Neural progenitor cell (in vitro differentiated cells): ENCODE measurements at regions not wholly inside any gene's neighbourhood (a gene's known extent, or its start where the extent isn't known, plus 50 kb on each side); places are given as distances from the start of the nearest gene placed in this dataset.

Experiments
- DNase-seq: peaks from one replicate; pipeline ENCODE4 v3.0.0-alpha.2; 2016; ENCODE audit warnings: low spot score
- H2AFZ ChIP-seq: fragments of 200-600 bp; sonication (generic); replicated peaks from 2 replicates; pipeline ENCODE4 v1.6.1; 2016; ENCODE audit warnings: antibody characterized with exemption
- H3F3A ChIP-seq: fragments of 200-600 bp; sonication (generic); 2 replicates; pipeline ENCODE4 v1.6.1; 2016; ENCODE audit warnings: antibody characterized with exemption, low read depth
- H3K27ac ChIP-seq: fragments of 200-600 bp; sonication (generic); 2 replicates; pipeline ENCODE4 v1.5.1; 2016; ENCODE audit warnings: mild to moderate bottlenecking
- H3K27me3 ChIP-seq: fragments of 200-600 bp; sonication (generic); 2 replicates; pipeline ENCODE4 v1.6.1; 2016; ENCODE audit warnings: mild to moderate bottlenecking, moderate library complexity
- H3K36me3 ChIP-seq: fragments of 200-600 bp; sonication (generic); 2 replicates; pipeline ENCODE4 v1.5.1; 2016
- H3K4me1 ChIP-seq: fragments of 200-600 bp; sonication (generic); 2 replicates; pipeline ENCODE4 v1.6.1; 2016; ENCODE audit warnings: mixed run types
- H3K4me2 ChIP-seq: fragments of 200-600 bp; sonication (generic); 2 replicates; pipeline ENCODE4 v1.6.1; 2016
- H3K4me3 ChIP-seq: fragments of 200-600 bp; sonication (generic); 2 replicates; pipeline ENCODE4 v1.5.1; 2016
- H3K79me2 ChIP-seq: fragments of 200-600 bp; sonication (generic); 2 replicates; pipeline ENCODE4 v1.6.1; 2016; ENCODE audit warnings: low read depth
- H3K9ac ChIP-seq: fragments of 200-600 bp; sonication (generic); 2 replicates; pipeline ENCODE4 v1.6.1; 2016
- H3K9me3 ChIP-seq: fragments of 200-600 bp; sonication (generic); 2 replicates; pipeline ENCODE4 v1.5.1; 2016; ENCODE audit warnings: low read depth
- H4K20me1 ChIP-seq: fragments of 200-600 bp; sonication (generic); 2 replicates; pipeline ENCODE4 v1.6.1; 2016; ENCODE audit warnings: low read depth
- H3K27ac Mint-ChIP-seq: 3 replicates; pipeline ENCODE4 v1.8.0; 2021; ENCODE audit warnings: mixed read lengths
- H3K27me3 Mint-ChIP-seq: 2 replicates; pipeline ENCODE4 v1.8.0; 2022; ENCODE audit warnings: low read depth, mild to moderate bottlenecking, inconsistent platforms, moderate library complexity, mixed read lengths; ENCODE audit not compliant: insufficient read depth
- H3K36me3 Mint-ChIP-seq: 3 replicates; pipeline ENCODE4 v1.8.0; 2021; ENCODE audit warnings: mixed read lengths
- H3K4me1 Mint-ChIP-seq: 3 replicates; pipeline ENCODE4 v1.8.0; 2021; ENCODE audit warnings: mixed read lengths
- H3K4me3 Mint-ChIP-seq: 3 replicates; pipeline ENCODE4 v1.8.0; 2021; ENCODE audit warnings: mild to moderate bottlenecking, moderate library complexity, mixed read lengths
- H3K9me3 Mint-ChIP-seq: 3 replicates; pipeline ENCODE4 v1.8.0; 2020; ENCODE audit warnings: mixed read lengths
- EZH2 ChIP-seq: fragments of 200-600 bp; sonication (generic); IDR thresholded peaks from 2 replicates; pipeline ENCODE4 v1.6.1; 2017; ENCODE audit warnings: antibody characterized with exemption, mild to moderate bottlenecking, moderate library complexity
- EZH2phosphoT487 ChIP-seq: fragments of 200-600 bp; sonication (generic); IDR thresholded peaks from 2 replicates; pipeline ENCODE4 v1.6.1; 2017; ENCODE audit warnings: antibody characterized with exemption
- TF ChIP-seq, protein P1 (sequence below): fragments of 200-600 bp; sonication (generic); IDR thresholded peaks from 2 replicates; pipeline ENCODE4 v1.5.1; 2017; ENCODE audit warnings: antibody characterized with exemption, mild to moderate bottlenecking

DNA sequence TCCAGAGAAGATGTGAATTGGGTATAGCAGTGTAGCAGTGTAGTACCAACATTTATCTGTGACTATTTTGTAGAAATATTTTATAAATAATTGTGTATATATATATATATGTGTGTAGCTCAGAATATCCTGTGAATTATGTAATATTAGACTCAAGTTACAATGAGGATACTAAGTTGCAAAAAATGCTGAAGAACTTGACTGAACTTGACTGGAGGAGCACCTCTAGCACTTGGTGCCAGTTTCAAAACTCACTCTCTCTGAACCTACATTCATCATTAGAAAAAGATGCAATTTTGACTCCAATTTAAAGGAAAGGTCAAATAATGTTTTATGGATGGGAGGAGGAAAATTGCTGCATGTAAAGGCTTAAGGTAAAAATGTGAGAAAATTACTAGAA lies 285.7 kb upstream of the LMO3 start:
- Mint-ChIP-seq H3K27me3 (no peaks in the 10 kb centered on the region), H3K9me3 (peaks cover 6% of the 10 kb centered on the region), H3K36me3 (peaks cover 2% of the 10 kb centered on the region), H3K27ac (no peak overlapping the region), H3K4me1 (no peaks in the 10 kb centered on the region), H3K4me3 (no peak overlapping the region)
- H3K36me3 ChIP-seq, result no peaks in the 10 kb centered on the region
- no peak overlapping the region for H3K27ac ChIP-seq
- no peaks in the 10 kb centered on the region for H3K4me1 ChIP-seq
- no peaks in the 10 kb centered on the region for H3K27me3 ChIP-seq
- no peak for DNase-seq
- no peaks in the 10 kb centered on the region for H3K79me2 ChIP-seq
- no peak overlapping the region for H2AFZ ChIP-seq
- H4K20me1 ChIP-seq, result no peaks in the 10 kb centered on the region
- no peaks in the 10 kb centered on the region for H3K9me3 ChIP-seq
- H3K4me3 ChIP-seq, result no peak overlapping the region
- no peak for TF ChIP-seq EZH2
- TF ChIP-seq, protein P1, sequence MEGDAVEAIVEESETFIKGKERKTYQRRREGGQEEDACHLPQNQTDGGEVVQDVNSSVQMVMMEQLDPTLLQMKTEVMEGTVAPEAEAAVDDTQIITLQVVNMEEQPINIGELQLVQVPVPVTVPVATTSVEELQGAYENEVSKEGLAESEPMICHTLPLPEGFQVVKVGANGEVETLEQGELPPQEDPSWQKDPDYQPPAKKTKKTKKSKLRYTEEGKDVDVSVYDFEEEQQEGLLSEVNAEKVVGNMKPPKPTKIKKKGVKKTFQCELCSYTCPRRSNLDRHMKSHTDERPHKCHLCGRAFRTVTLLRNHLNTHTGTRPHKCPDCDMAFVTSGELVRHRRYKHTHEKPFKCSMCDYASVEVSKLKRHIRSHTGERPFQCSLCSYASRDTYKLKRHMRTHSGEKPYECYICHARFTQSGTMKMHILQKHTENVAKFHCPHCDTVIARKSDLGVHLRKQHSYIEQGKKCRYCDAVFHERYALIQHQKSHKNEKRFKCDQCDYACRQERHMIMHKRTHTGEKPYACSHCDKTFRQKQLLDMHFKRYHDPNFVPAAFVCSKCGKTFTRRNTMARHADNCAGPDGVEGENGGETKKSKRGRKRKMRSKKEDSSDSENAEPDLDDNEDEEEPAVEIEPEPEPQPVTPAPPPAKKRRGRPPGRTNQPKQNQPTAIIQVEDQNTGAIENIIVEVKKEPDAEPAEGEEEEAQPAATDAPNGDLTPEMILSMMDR, result no peak
- TF ChIP-seq EZH2phosphoT487, result no peak
- no peaks in the 10 kb centered on the region for H3F3A ChIP-seq
- H3K4me2 ChIP-seq, result no peak overlapping the region
- no peak overlapping the region for H3K9ac ChIP-seq

DNA sequence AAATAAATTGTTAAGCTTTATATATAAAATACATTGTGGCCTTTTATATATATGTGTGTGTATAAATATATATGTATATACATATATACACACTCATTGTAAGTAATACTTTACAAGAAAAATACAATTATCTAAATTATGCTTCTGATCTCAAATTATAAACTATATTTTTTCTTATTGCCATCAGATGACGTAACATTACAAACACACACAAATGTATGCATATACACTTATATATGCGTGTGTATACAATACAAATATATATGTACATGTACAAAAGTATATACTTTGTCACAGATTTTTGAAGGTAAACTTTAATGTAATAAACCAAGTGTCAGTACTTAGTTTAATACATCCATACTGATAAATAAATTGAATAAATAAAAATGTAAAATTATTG lies 278.9 kb upstream of the LMO3 start:
- H3K79me2 ChIP-seq, result no peaks in the 10 kb centered on the region
- no peak overlapping the region for H2AFZ ChIP-seq
- H3K9me3 ChIP-seq, result no peaks in the 10 kb centered on the region
- H3K27me3 ChIP-seq, result no peaks in the 10 kb centered on the region
- H3K4me2 ChIP-seq, result no peak overlapping the region
- no peaks in the 10 kb centered on the region for H3K36me3 ChIP-seq
- H3K4me3 ChIP-seq, result no peak overlapping the region
- Mint-ChIP-seq H3K27ac (no peak overlapping the region), H3K9me3 (peaks cover 6% of the 10 kb centered on the region), H3K27me3 (no peaks in the 10 kb centered on the region), H3K4me1 (peaks cover 21% of the 10 kb centered on the region), H3K4me3 (no peak overlapping the region), H3K36me3 (peaks cover 2% of the 10 kb centered on the region)
- H3K9ac ChIP-seq, result no peak overlapping the region
- DNase-seq, result no peak
- H4K20me1 ChIP-seq, result no peaks in the 10 kb centered on the region
- TF ChIP-seq, protein P1, result no peak
- TF ChIP-seq EZH2phosphoT487 (no peak), EZH2 (no peak)
- no peak overlapping the region for H3K27ac ChIP-seq
- H3K4me1 ChIP-seq, result peaks cover 8% of the 10 kb centered on the region
- H3F3A ChIP-seq, result no peaks in the 10 kb centered on the region

DNA sequence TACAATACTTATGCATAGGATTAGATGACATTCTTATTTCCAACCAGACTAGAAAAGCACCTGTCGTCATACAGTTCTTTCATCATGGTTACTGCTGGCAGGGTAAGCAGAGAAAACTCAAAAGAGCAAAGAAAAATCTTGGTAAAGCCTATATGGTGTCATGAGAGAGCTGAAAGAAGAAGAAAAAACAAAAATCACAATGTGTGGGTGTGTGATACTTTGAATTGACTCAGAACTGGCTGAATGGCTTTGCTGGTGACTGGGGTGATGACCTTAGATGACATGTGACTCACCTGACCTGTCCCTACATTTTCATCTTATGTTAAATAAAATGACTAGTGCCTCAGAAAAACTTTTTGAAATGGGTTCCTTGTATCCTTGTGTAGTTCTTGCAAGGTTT lies 278.1 kb upstream of the LMO3 start:
- H3K4me1 Mint-ChIP-seq, result peaks cover 24% of the 10 kb centered on the region
- no peaks in the 10 kb centered on the region for H3K27me3 ChIP-seq
- no peak overlapping the region for H3K27ac Mint-ChIP-seq
- no peak overlapping the region for H3K4me3 ChIP-seq
- H4K20me1 ChIP-seq, result no peaks in the 10 kb centered on the region
- no peaks in the 10 kb centered on the region for H3F3A ChIP-seq
- no peak overlapping the region for H2AFZ ChIP-seq
- H3K27ac ChIP-seq, result no peak overlapping the region
- peaks cover 1% of the 10 kb centered on the region for H3K36me3 Mint-ChIP-seq
- H3K27me3 Mint-ChIP-seq, result no peaks in the 10 kb centered on the region
- peaks cover 12% of the 10 kb centered on the region for H3K4me1 ChIP-seq
- H3K9me3 ChIP-seq, result no peaks in the 10 kb centered on the region
- H3K4me3 Mint-ChIP-seq, result no peak overlapping the region
- H3K4me2 ChIP-seq, result no peak overlapping the region
- H3K9ac ChIP-seq, result no peak overlapping the region
- DNase-seq, result no peak
- TF ChIP-seq EZH2phosphoT487 (no peak), EZH2 (no peak)
- TF ChIP-seq, protein P1, result no peak
- H3K36me3 ChIP-seq, result no peaks in the 10 kb centered on the region
- no peaks in the 10 kb centered on the region for H3K79me2 ChIP-seq
- peaks cover 1% of the 10 kb centered on the region for H3K9me3 Mint-ChIP-seq
